K562 (cell line): ENCODE measurements at regions not wholly inside any gene's neighbourhood (a gene's known extent, or its start where the extent isn't known, plus 50 kb on each side); places are given as distances from the start of the nearest gene placed in this dataset.

Experiments used
- ATAC-seq: fragments of 200-7000 bp; cut with Tn5 transposase; 3 replicates; pipeline ENCODE4 v1.9.1; 2020; ENCODE audit warnings: moderate library complexity
- BruUV-seq: library from RNA; stranded (reverse); fragments of 400-500 nt; replicated peaks from 2 replicates; lab custom pipeline; 2021; lab: Mats Ljungman, UMichigan
- CTCF ChIA-PET: fragments of 300-600 bp; formaldehyde crosslinking; extraction: SDS; loops from one replicate; lab custom pipeline; 2021; ENCODE audit warnings: low intra/inter-chr PET ratio; lab: Yijun Ruan, JAX
- POLR2A ChIA-PET: fragments of 300-600, 350-650 bp; sonication (Branson Sonifier 250); formaldehyde crosslinking; extraction: SDS; loops from one replicate; lab custom pipeline; 2021; ENCODE audit warnings: antibody characterized with exemption, inconsistent platforms; lab: Yijun Ruan, JAX
- DNase-seq, 4 experiments: peaks; one replicate each; pipeline versions ENCODE4 v3.0.0 to v3.0.0-alpha.2; 2011 to 2018; ENCODE audit warnings: low spot score in 3 of 4, mixed read lengths in 3 of 4; ENCODE audit errors: extremely low read depth in 1 of 4
- FAIRE-seq: peaks from 2 replicates; lab custom pipeline; 2011; peaks lifted over from hg19 to GRCh38; lab: Jason Lieb, UNC
- H2AFZ ChIP-seq: 2 replicates; pipeline ENCODE4 v1.6.0; 2011; ENCODE audit warnings: low read depth, low read length, control low read depth, inconsistent platforms
- H3K27ac ChIP-seq: fragments of 200-600 bp; 3 replicates; pipeline ENCODE4 v1.8.0; 2011; ENCODE audit warnings: low read depth, mild to moderate bottlenecking, control low read depth, inconsistent platforms, low read length, moderate library complexity, mixed read lengths; ENCODE audit errors: extremely low read depth
- H3K27me3 ChIP-seq, 2 experiments: fragments of 300-600 bp in 1 of 2; 2 replicates in 1 of 2; 3 replicates in 1 of 2; pipeline versions ENCODE4 v1.6.0 to v1.8.0; 2011; ENCODE audit warnings: inconsistent platforms in 2 of 2, low read length in 2 of 2, mild to moderate bottlenecking in 1 of 2, mixed read lengths in 1 of 2, moderate library complexity in 1 of 2; ENCODE audit not compliant: control insufficient read depth in 2 of 2, insufficient read depth in 2 of 2
- H3K36me3 ChIP-seq: fragments of 300-600 bp; 3 replicates; pipeline ENCODE4 v1.8.0; 2011; ENCODE audit warnings: mild to moderate bottlenecking, low read length, inconsistent platforms; ENCODE audit not compliant: control insufficient read depth, insufficient read depth
- H3K4me1 ChIP-seq, 2 experiments: fragments of 200-600 bp in 1 of 2; replicated peaks in 1 of 2; 2 replicates in 1 of 2; 3 replicates in 1 of 2; pipeline versions ENCODE4 v1.5.1 to v1.8.0; 2011; ENCODE audit warnings: inconsistent platforms in 2 of 2, low read length in 2 of 2, mild to moderate bottlenecking in 1 of 2, mixed read lengths in 1 of 2, moderate library complexity in 1 of 2; ENCODE audit not compliant: control insufficient read depth in 2 of 2, insufficient read depth in 2 of 2
- H3K4me2 ChIP-seq: 2 replicates; pipeline ENCODE4 v1.6.1; 2011; ENCODE audit warnings: low read length, control low read depth, inconsistent platforms, mixed read lengths; ENCODE audit not compliant: insufficient read depth
- H3K4me3 ChIP-seq: fragments of 200-600 bp; sonication (generic), shearing (Covaris generic); 2 replicates; pipeline ENCODE4 v1.5.1; 2016; ENCODE audit warnings: control low read depth, inconsistent platforms
- H3K79me2 ChIP-seq: fragments of 200-600 bp; 3 replicates; pipeline ENCODE4 v1.8.0; 2011; ENCODE audit warnings: low read length, inconsistent platforms; ENCODE audit not compliant: control insufficient read depth, insufficient read depth
- H3K9ac ChIP-seq, 2 experiments: 2 replicates each; pipeline versions ENCODE4 v1.6.0 to v1.6.1; 2011; ENCODE audit warnings: low read depth in 2 of 2, low read length in 2 of 2, control low read depth in 1 of 2, inconsistent platforms in 1 of 2, mild to moderate bottlenecking in 1 of 2, mixed read lengths in 1 of 2; ENCODE audit not compliant: insufficient read depth in 1 of 2
- H3K9me1 ChIP-seq: one replicate; pipeline ENCODE4 v1.6.0; 2011; ENCODE audit warnings: inconsistent platforms, mild to moderate bottlenecking, low read length, moderate library complexity; ENCODE audit not compliant: control insufficient read depth, insufficient read depth
- H3K9me3 ChIP-seq: replicated peaks from 2 replicates; pipeline ENCODE4 v1.5.1; 2011; ENCODE audit warnings: low read depth, low read length, inconsistent platforms; ENCODE audit not compliant: control insufficient read depth, insufficient read depth
- H4K20me1 ChIP-seq: replicated peaks from 2 replicates; pipeline ENCODE4 v1.6.1; 2011; ENCODE audit warnings: low read length, inconsistent platforms, mixed read lengths; ENCODE audit not compliant: control insufficient read depth, insufficient read depth
- ARHGAP35 ChIP-seq: fragments of 450-650 bp; IDR thresholded peaks from 2 replicates; pipeline ENCODE4 v1.6.1; 2018; ENCODE audit not compliant: partially characterized antibody
- ILK ChIP-seq: fragments of 450-650 bp; IDR thresholded peaks from 2 replicates; pipeline ENCODE4 v1.6.1; 2016; ENCODE audit warnings: missing genetic modification characterization, low read depth, mild to moderate bottlenecking, missing compliant biosample characterization, moderate library complexity, borderline replicate concordance
- IRF2 ChIP-seq: sonication (generic); formaldehyde crosslinking; IDR thresholded peaks from 2 replicates; pipeline ENCODE4 v1.8.1; 2022; ENCODE audit warnings: mild to moderate bottlenecking, missing genetic modification reagents
- MYNN ChIP-seq, 2 experiments: sonication (generic); formaldehyde crosslinking in 1 of 2; IDR thresholded peaks; 2 replicates each; pipeline versions ENCODE4 v1.5.0 to v1.6.1; 2016 to 2020; ENCODE audit warnings: antibody characterized with exemption in 1 of 2, missing genetic modification reagents in 1 of 2
- STAT5A ChIP-seq: IDR thresholded peaks from 2 replicates; pipeline ENCODE4 v1.6.1; 2012; ENCODE audit warnings: low read length, inconsistent platforms, borderline replicate concordance
- TAF9B ChIP-seq: fragments of 450-650 bp; IDR thresholded peaks from 2 replicates; pipeline ENCODE4 v1.6.1; 2018; ENCODE audit warnings: mild to moderate bottlenecking; ENCODE audit not compliant: partially characterized antibody
- ZFP1 ChIP-seq: fragments of 450-650 bp; formaldehyde crosslinking; IDR thresholded peaks from 2 replicates; pipeline ENCODE4 v1.4.0; 2020; ENCODE audit warnings: mild to moderate bottlenecking, mixed read lengths
- ZNF76 ChIP-seq: fragments of 250-450 bp; sonication (Bioruptor Pico); IDR thresholded peaks from 2 replicates; pipeline ENCODE4 v1.4.0; 2020; ENCODE audit warnings: mild to moderate bottlenecking, moderate library complexity, borderline replicate concordance
- ZSCAN29 ChIP-seq: fragments of 450-650 bp; IDR thresholded peaks from 2 replicates; pipeline ENCODE4 v1.6.1; 2017
- WGBS: fragments of 100-300 bp; shearing (Covaris generic); methylation state at CpG from one replicate; pipeline ENCODE4 v1.1.6; 2016; ENCODE audit warnings: low coverage, mixed read lengths; ENCODE audit not compliant: insufficient coverage; ENCODE audit errors: missing lambda C conversion rate; 5-methylcytosine and 5-hydroxymethylcytosine counted together
- in situ Hi-C: fragments of 300-500 bp; cut with MboI; formaldehyde crosslinking; loops from 4 replicates; pipeline ENCODE4 v1.15.0; 2018; ENCODE audit warnings: inconsistent platforms, mixed read lengths
- intact Hi-C: fragments of 100-400 bp; cut with micrococcal nuclease; formaldehyde crosslinking; loops from 2 replicates; pipeline ENCODE4 v1.14.2; 2022
- TF ChIP-seq, protein P1 (sequence below): fragments of 450-650 bp; IDR thresholded peaks from 2 replicates; pipeline ENCODE4 v1.6.1; 2016; ENCODE audit warnings: low read depth
- TF ChIP-seq, protein P2 (sequence below): fragments of 200-800 bp; sonication (Bioruptor generic); IDR thresholded peaks from 2 replicates; pipeline ENCODE4 v1.6.1; 2017; ENCODE audit warnings: missing genetic modification characterization, missing compliant biosample characterization
- TF ChIP-seq, protein P3 (sequence below): fragments of 450-650 bp; formaldehyde crosslinking; IDR thresholded peaks from 2 replicates; pipeline ENCODE4 v1.4.0; 2020; ENCODE audit warnings: mild to moderate bottlenecking, moderate library complexity

DNA sequence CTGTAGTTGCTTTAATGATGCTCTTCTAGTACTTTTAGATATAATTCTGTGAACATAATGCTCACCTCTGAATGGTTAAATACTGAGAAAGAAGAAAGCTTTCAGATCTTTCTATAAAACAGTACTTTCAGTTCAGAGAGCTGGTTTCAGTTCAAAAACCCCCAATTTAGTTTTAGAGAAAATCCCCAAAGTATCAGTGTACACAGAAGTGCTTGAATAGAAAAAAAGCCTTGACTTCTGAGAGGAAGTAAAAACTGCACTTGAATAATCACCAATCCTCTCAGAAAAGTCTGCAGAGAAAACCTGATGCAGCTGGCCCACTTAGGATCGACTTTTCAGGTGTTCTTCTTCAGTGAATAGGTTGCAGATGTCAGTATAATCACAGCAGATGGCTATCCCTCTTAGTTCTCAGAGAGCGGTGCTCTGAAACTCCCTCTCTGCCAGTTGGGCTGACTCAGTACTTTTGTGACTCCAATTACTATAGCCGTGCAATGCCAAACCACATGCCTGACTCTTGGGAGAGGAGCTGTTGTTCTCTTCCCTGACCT lies 616.3 kb downstream of the LRFN5 start:
- Histone ChIP-seq H3K9ac (no peak overlapping the region), H3K27ac (no peak overlapping the region), H3K27me3 (no peaks in the 10 kb centered on the region), H3K9me3 (no peaks in the 10 kb centered on the region), H4K20me1 (no peaks in the 10 kb centered on the region), H3K4me3 (no peak overlapping the region), H3K36me3 (no peaks in the 10 kb centered on the region), H3K79me2 (no peaks in the 10 kb centered on the region), H3K4me2 (no peak overlapping the region), H3K4me1 (no peaks in the 10 kb centered on the region), H2AFZ (no peak overlapping the region), H3K9me1 (no peaks in the 10 kb centered on the region)
- in situ Hi-C loops (no loop called here), intact Hi-C loops (no loop called here)
- DNase-seq (no peak), FAIRE-seq (no peak), ATAC-seq (no peak)
- ChIA-PET POLR2A (no interaction called here), CTCF (no interaction called here)
- WGBS: 6% methylated on average over 2 of the region's 3 CpGs
- no TSS peak for BruUV-seq
- TF ChIP-seq, protein P1, sequence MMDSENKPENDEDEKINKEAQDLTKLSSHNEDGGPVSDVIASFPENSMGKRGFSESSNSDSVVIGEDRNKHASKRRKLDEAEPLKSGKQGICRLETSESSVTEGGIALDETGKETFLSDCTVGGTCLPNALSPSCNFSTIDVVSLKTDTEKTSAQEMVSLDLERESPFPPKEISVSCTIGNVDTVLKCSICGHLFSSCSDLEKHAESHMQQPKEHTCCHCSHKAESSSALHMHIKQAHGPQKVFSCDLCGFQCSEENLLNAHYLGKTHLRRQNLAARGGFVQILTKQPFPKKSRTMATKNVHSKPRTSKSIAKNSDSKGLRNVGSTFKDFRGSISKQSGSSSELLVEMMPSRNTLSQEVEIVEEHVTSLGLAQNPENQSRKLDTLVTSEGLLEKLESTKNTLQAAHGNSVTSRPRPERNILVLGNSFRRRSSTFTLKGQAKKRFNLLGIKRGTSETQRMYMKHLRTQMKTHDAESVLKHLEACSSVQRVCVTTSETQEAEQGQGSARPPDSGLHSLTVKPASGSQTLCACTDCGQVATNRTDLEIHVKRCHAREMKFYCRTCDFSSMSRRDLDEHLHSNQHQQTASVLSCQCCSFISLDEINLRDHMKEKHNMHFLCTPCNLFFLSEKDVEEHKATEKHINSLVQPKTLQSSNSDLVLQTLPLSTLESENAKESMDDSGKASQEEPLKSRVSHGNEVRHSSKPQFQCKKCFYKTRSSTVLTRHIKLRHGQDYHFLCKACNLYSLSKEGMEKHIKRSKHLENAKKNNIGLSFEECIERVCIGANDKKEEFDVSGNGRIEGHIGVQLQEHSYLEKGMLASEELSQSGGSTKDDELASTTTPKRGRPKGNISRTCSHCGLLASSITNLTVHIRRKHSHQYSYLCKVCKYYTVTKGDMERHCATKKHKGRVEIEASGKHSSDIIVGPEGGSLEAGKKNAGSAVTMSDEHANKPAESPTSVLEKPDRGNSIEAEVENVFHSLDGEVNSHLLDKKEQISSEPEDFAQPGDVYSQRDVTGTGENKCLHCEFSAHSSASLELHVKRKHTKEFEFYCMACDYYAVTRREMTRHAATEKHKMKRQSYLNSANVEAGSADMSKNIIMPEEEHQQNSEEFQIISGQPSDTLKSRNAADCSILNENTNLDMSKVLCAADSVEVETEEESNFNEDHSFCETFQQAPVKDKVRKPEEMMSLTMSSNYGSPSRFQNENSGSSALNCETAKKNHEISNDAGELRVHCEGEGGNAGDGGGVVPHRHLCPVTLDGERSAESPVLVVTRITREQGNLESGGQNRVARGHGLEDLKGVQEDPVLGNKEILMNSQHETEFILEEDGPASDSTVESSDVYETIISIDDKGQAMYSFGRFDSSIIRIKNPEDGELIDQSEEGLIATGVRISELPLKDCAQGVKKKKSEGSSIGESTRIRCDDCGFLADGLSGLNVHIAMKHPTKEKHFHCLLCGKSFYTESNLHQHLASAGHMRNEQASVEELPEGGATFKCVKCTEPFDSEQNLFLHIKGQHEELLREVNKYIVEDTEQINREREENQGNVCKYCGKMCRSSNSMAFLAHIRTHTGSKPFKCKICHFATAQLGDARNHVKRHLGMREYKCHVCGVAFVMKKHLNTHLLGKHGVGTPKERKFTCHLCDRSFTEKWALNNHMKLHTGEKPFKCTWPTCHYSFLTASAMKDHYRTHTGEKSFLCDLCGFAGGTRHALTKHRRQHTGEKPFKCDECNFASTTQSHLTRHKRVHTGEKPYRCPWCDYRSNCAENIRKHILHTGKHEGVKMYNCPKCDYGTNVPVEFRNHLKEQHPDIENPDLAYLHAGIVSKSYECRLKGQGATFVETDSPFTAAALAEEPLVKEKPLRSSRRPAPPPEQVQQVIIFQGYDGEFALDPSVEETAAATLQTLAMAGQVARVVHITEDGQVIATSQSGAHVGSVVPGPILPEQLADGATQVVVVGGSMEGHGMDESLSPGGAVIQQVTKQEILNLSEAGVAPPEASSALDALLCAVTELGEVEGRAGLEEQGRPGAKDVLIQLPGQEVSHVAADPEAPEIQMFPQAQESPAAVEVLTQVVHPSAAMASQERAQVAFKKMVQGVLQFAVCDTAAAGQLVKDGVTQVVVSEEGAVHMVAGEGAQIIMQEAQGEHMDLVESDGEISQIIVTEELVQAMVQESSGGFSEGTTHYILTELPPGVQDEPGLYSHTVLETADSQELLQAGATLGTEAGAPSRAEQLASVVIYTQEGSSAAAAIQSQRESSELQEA: no peak
- TF ChIP-seq, protein P2, sequence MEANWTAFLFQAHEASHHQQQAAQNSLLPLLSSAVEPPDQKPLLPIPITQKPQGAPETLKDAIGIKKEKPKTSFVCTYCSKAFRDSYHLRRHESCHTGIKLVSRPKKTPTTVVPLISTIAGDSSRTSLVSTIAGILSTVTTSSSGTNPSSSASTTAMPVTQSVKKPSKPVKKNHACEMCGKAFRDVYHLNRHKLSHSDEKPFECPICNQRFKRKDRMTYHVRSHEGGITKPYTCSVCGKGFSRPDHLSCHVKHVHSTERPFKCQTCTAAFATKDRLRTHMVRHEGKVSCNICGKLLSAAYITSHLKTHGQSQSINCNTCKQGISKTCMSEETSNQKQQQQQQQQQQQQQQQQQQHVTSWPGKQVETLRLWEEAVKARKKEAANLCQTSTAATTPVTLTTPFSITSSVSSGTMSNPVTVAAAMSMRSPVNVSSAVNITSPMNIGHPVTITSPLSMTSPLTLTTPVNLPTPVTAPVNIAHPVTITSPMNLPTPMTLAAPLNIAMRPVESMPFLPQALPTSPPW (CRISPR knock-in tag): no peak
- TF ChIP-seq ILK (tag) (no peak), ZSCAN29 (no peak), STAT5A (no peak), ZNF76 (CRISPR knock-in tag) (no peak), IRF2 (CRISPR knock-in tag) (no peak), ZFP1 (CRISPR knock-in tag) (no peak), TAF9B (no peak), MYNN (IDR thresholded peaks at IDR 0.05) (no peak), MYNN (CRISPR knock-in tag; IDR thresholded peaks at IDR 0.05) (no peak), ARHGAP35 (no peak)
- TF ChIP-seq, protein P3, sequence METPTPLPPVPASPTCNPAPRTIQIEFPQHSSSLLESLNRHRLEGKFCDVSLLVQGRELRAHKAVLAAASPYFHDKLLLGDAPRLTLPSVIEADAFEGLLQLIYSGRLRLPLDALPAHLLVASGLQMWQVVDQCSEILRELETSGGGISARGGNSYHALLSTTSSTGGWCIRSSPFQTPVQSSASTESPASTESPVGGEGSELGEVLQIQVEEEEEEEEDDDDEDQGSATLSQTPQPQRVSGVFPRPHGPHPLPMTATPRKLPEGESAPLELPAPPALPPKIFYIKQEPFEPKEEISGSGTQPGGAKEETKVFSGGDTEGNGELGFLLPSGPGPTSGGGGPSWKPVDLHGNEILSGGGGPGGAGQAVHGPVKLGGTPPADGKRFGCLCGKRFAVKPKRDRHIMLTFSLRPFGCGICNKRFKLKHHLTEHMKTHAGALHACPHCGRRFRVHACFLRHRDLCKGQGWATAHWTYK: no peak
